GM13977 (cell line): ENCODE measurements at regions not wholly inside any gene's neighbourhood (a gene's known extent, or its start where the extent isn't known, plus 50 kb on each side); places are given as distances from the start of the nearest gene placed in this dataset.

Experiments
- DNase-seq: peaks from one replicate; pipeline ENCODE4 v3.0.0; 2012; ENCODE audit warnings: low spot score
- CTCF ChIP-seq: IDR thresholded peaks from 2 replicates; pipeline ENCODE4 v1.5.1; 2012; ENCODE audit warnings: mild to moderate bottlenecking, control low read depth; ENCODE audit not compliant: insufficient read depth; ENCODE audit errors: extremely low read depth, missing control alignments
- in situ Hi-C: fragments of 300-500 bp; cut with MboI; formaldehyde crosslinking; loops from one replicate; pipeline ENCODE4 v1.12.0; 2022; ENCODE audit warnings: low sequenced_read_pairs, low pct_unique_long_range_greater_than_20kb, mixed read lengths, inconsistent platforms; ENCODE audit not compliant: unreplicated experiment

GRCh38 chr2:234410526-234410925 is 86.4 kb downstream of the ARL4C start:
- no peak for TF ChIP-seq CTCF
- in situ Hi-C loops: no loop called here
- no peak for DNase-seq

- no peak for TF ChIP-seq CTCF
- in situ Hi-C loops: no loop called here
Measured at GRCh38 chr2:234409590-234409989, 87.3 kb downstream of the ARL4C start.

GRCh38 chr2:234406085-234406484 is 90.8 kb downstream of the ARL4C start:
- no peak for TF ChIP-seq CTCF

More at GRCh38 chr2:234409590-234409989, 87.3 kb downstream of the ARL4C start:
- DNase-seq: no peak

GRCh38 chr2:234405462-234405861 is 91.4 kb downstream of the ARL4C start:
- TF ChIP-seq CTCF: no peak
- DNase-seq: no peak
- in situ Hi-C loops: no loop called here

More at GRCh38 chr2:234406085-234406484, 90.8 kb downstream of the ARL4C start:
- DNase-seq: no peak
- in situ Hi-C loops: no loop called here

GRCh38 chr2:234404957-234405356 is 91.9 kb downstream of the ARL4C start:
- no peak for DNase-seq
- no peak for TF ChIP-seq CTCF
- in situ Hi-C loops: no loop called here

GRCh38 chr2:234403751-234404150 is 93.1 kb downstream of the ARL4C start:
- TF ChIP-seq CTCF: no peak
- DNase-seq: no peak
- in situ Hi-C loops: no loop called here

- DNase-seq: no peak
- in situ Hi-C loops: no loop called here
- TF ChIP-seq CTCF: no peak
Measured at GRCh38 chr2:234403074-234403473, 93.8 kb downstream of the ARL4C start.
